ENCODE measurements at regions not wholly inside any gene's neighbourhood (a gene's known extent, or its start where the extent isn't known, plus 50 kb on each side); places are given as distances from the start of the nearest gene placed in this dataset.

GRCh38 chr19:27868007-27868406 lies 1344.9 kb downstream of the UQCRFS1 start:
- no peaks in the 10 kb centered on the region for H4K20me1 ChIP-seq (ENCODE audit: control insufficient read depth, insufficient read depth)
- H3K4me1 ChIP-seq (ENCODE audit: control insufficient read depth, insufficient read depth, low read length), result no peaks in the 10 kb centered on the region
- H3K27ac ChIP-seq (ENCODE audit: control insufficient read depth, insufficient read depth), result no peak overlapping the region
- H3K9ac ChIP-seq (ENCODE audit: control insufficient read depth, insufficient read depth, low read length), result no peak overlapping the region
- no peak for FAIRE-seq
- in situ Hi-C loops (cut with MboI) (no loop called here), intact Hi-C loops (cut with micrococcal nuclease; ENCODE audit: unreplicated experiment) (no loop called here)
- H3K27me3 ChIP-seq (replicated peaks in 1 of 2; ENCODE audit: control insufficient read depth in 2 of 2, insufficient read depth in 2 of 2, low read length in 1 of 2), result no peaks in the 10 kb centered on the region
- SMC1A ChIA-PET (ENCODE audit: uncharacterized antibody, unreplicated experiment), result no interaction called here
- DNase-seq (ENCODE audit: low read depth, low spot score), result no peak
- TF ChIP-seq NFXL1 (IDR thresholded peaks at IDR 0.05; ENCODE audit: borderline replicate concordance) (no peak), CEBPB (IDR thresholded peaks at IDR 0.05; ENCODE audit: borderline replicate concordance in 1 of 2, low read depth in 2 of 2, low read length in 2 of 2) (no peak), MLLT1 (IDR thresholded peaks at IDR 0.05) (no peak), ZNF217 (IDR thresholded peaks at IDR 0.05) (no peak)
- ATAC-seq, result no peak
- POLR2A ChIA-PET, result no interaction called here
- RAD21 ChIA-PET (ENCODE audit: unreplicated experiment), result no interaction called here
- no peak overlapping the region for H3K4me2 ChIP-seq (ENCODE audit: control insufficient read depth, insufficient read depth)
- H3K4me3 ChIP-seq, result no peak overlapping the region
- BruUV-seq (replicated peaks), result no TSS peak
- no peaks in the 10 kb centered on the region for H3K36me3 ChIP-seq (ENCODE audit: control insufficient read depth in 2 of 2, insufficient read depth in 2 of 2, low read length in 1 of 2)
- no peaks in the 10 kb centered on the region; the same call in 2 of the 3 replicates for H3K9me3 ChIP-seq (replicated peaks; ENCODE audit: control insufficient read depth, insufficient read depth, low read length)
- CTCF ChIA-PET, result no interaction called here
- no peak overlapping the region for H2AFZ ChIP-seq (ENCODE audit: control insufficient read depth, low read depth, low read length)
- H3K79me2 ChIP-seq (ENCODE audit: control insufficient read depth, insufficient read depth, low read length), result no peaks in the 10 kb centered on the region

GRCh38 chr19:27865927-27866777 lies 1346.8 kb downstream of the UQCRFS1 start:
- WGBS (ENCODE audit: insufficient coverage, insufficient replicate concordance, low lambda C conversion rate, missing lambda C conversion rate), result 8% methylated on average over 6 of the region's 6 CpGs
- H3K27me3 ChIP-seq (replicated peaks in 1 of 2; ENCODE audit: control insufficient read depth in 2 of 2, insufficient read depth in 2 of 2, low read length in 1 of 2), result no peaks in the 10 kb centered on the region
- no peaks in the 10 kb centered on the region for H4K20me1 ChIP-seq (ENCODE audit: control insufficient read depth, insufficient read depth)
- no peaks in the 10 kb centered on the region for H3K4me1 ChIP-seq (ENCODE audit: control insufficient read depth, insufficient read depth, low read length)
- H3K4me3 ChIP-seq, result no peak overlapping the region
- no peak overlapping the region for H3K4me2 ChIP-seq (ENCODE audit: control insufficient read depth, insufficient read depth)
- intact Hi-C loops (cut with micrococcal nuclease; ENCODE audit: unreplicated experiment), result no loop called here
- no peak overlapping the region for H2AFZ ChIP-seq (ENCODE audit: control insufficient read depth, low read depth, low read length)
- in situ Hi-C loops (cut with MboI), result no loop called here
- ChIA-PET RAD21 (ENCODE audit: unreplicated experiment) (no interaction called here), POLR2A (no interaction called here), CTCF (no interaction called here), SMC1A (ENCODE audit: uncharacterized antibody, unreplicated experiment) (no interaction called here)
- H3K9me3 ChIP-seq (replicated peaks; ENCODE audit: control insufficient read depth, insufficient read depth, low read length), result no peaks in the 10 kb centered on the region; the same call in 2 of the 3 replicates
- DNase-seq (ENCODE audit: low read depth, low spot score), result no peak
- ATAC-seq, result no peak
- H3K27ac ChIP-seq (ENCODE audit: control insufficient read depth, insufficient read depth), result no peak overlapping the region
- no peak overlapping the region for H3K9ac ChIP-seq (ENCODE audit: control insufficient read depth, insufficient read depth, low read length)
- no peaks in the 10 kb centered on the region for H3K36me3 ChIP-seq (ENCODE audit: control insufficient read depth in 2 of 2, insufficient read depth in 2 of 2, low read length in 1 of 2)
- H3K79me2 ChIP-seq (ENCODE audit: control insufficient read depth, insufficient read depth, low read length), result no peaks in the 10 kb centered on the region
- no peak for FAIRE-seq
- BruUV-seq (replicated peaks), result no TSS peak
- no peak for TF ChIP-seq ATF3 (IDR thresholded peaks at IDR 0.05; ENCODE audit: borderline replicate concordance, extremely low read depth, low read depth, low read length)
- no peak for TF ChIP-seq JUND (IDR thresholded peaks at IDR 0.05; ENCODE audit: low read depth, low read length)
- TF ChIP-seq NFXL1 (IDR thresholded peaks at IDR 0.05; ENCODE audit: borderline replicate concordance), result no peak
- TF ChIP-seq EP300 (IDR thresholded peaks at IDR 0.05; ENCODE audit: borderline replicate concordance in 1 of 2, control insufficient read depth in 1 of 2, low read depth in 2 of 2, low read length in 2 of 2), result no peak
- no peak for TF ChIP-seq CREM (IDR thresholded peaks at IDR 0.05; ENCODE audit: low read depth)
- no peak for TF ChIP-seq YBX1 (IDR thresholded peaks at IDR 0.05)
- no peak for TF ChIP-seq HSF1 (IDR thresholded peaks at IDR 0.05; ENCODE audit: low read depth, low read length)
- no peak for TF ChIP-seq RCOR1 (conservative IDR thresholded peaks at IDR 0.05; ENCODE audit: low read depth, low read length)
